GM18873 (cell line): ENCODE measurements at regions not wholly inside any gene's neighbourhood (a gene's known extent, or its start where the extent isn't known, plus 50 kb on each side); places are given as distances from the start of the nearest gene placed in this dataset.

ENCODE experiments used
- ATAC-seq: cut with Tn5 transposase; IDR thresholded peaks from one replicate; pipeline ENCODE4 v1.9.1; 2021; ENCODE audit warnings: mild to moderate bottlenecking, moderate library complexity, moderate number of reproducible peaks; ENCODE audit not compliant: unreplicated experiment, low FRiP score

GRCh38 chr3:99388780-99389179, 249.6 kb upstream of the COL8A1 start:
- ATAC-seq: no peak

- ATAC-seq: no peak
These were observed 253.8 kb upstream of the COL8A1 start for GRCh38 chr3:99384596-99384995.

DNA sequence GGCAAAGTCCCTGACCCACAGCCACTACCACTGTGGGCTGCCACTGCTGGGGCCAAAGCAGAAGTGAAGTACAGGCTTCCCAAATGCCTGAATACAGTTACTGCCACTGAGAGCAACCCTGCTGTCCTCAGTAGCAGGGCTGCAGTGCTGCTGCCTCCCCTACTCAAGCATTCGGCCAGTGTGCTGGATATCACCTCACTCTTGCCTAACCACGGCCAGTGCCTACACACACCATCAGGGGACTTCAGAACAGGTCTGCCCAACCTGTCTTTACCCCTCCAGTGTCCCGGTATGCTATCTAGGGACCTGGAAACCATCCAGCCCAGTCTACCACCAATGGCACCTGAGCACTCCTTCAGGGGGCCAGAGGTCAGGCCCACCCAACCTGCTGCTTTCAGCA, 261.5 kb upstream of the COL8A1 start:
- no peak for ATAC-seq

DNA sequence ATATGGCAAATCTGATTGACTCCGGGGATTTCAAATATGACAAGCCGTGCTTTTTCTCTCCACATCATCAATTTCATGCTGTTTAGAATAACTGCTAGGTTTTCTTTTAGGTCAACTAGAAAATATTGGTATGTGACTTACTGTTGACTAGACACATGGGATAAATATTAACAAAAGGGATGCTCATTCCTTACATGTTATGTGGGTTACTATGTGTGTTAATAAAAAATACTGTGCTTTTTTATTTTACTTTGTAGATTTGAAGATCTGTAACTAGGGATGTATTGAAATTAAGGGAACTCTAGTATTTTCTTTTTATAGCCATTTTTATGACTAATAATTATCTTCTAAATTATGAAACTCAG, 264.6 kb upstream of the COL8A1 start:
- ATAC-seq: no peak

DNA sequence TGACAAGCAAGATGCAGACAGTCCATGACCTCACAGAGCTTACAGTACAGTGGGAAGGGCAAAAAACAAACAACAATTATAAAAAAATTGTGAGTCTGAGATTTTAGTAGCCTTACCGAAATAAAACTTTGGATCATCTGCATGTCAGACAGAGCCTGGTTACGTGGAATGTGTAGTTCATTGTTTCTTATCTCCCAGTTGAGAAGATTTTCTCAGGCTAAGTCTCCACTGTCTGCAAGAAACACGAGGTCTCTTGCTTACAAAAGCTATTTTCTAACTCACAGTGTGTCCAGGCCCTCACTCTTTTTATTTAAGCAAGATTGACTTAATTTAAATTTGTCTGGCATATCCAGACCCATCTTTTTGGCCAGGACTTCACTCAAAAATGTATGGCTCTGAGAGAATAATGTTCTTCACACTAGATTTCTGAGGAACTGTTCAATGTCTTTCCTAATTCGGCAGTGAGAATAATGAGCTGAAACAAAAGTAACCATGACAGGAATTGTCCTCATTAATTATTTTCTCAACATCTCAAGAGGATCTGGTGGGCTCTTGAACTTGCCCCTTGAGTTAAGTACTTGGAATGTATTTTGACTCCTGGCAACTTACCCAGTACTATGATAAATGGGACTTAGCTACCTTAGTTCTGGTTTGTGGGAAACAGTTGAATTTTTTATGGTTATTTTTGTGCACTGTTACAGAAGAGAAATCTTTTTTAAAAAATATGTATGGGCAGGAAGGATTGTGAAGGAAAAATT, 265.1 kb upstream of the COL8A1 start:
- ATAC-seq: no peak

DNA sequence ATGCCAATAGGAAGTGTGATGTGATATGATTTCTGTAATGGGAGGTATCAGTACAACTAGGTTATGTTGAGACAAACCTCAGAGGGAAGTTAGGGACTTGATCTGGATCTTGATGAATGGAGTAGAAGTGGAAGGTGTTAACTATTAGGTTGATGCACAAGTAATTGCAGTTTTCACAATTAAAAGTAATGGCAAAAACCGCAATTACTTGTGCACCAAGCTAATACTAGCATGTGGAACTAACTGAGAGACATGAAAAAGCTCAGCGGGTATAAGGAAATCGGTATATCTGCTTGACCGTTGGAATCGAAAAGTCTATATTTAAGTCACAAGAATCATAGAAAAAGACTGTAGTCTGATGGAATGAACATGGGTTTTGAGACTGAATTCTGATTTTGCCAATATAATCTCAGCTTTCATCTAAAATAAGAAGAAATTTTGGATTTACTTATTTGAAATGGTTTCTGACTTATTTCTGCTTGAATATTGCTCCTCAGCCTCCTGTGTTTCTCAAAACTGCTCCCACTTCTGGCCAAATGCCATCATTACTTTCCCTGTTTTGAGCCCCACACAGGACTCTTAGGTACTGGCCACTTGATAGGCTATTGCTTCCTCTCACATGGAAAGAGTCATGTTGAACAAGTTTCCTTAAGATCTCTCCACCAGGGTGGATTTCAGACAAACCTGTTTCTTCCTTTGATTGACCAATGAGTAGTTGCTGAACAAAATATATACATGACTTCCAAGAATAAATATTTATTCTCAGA, 271.5 kb upstream of the COL8A1 start:
- no peak for ATAC-seq

DNA sequence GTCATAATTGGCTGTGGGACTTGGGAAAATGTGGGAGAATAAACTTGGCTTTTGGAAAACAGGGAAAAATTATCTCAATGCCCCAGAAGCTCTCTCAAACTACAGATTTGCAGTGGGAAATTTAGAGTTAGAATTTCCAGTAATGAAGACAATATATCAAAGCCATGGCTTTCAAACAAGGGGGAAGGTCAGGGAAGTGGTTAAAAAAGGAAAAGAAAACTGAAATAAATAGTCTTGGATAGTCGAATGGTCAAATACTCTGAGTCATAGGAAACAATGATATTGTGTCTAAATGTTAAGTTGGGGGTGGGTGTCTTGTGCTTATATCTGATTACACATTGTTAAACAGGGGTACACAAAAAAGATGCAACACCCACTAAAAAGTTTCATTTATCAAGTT, 272.4 kb upstream of the COL8A1 start:
- no peak for ATAC-seq

DNA sequence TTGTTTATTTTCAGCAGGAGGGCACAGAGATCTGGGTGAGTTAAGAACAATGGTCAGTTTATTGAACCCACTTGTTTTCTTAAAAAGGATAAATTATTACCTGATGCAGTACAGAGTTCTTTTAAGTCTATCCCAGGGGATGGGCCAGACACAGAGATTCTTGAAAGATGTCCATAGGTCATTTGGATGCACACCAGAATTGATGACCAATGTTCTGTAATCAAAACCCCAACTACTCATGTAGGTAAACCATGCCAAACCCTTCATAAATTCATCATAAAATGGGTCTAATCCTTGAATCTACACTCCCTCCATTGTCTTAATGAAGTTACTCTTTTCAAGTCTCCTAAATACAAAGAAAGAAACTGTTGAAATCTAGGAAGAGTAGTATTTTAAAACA, 273.0 kb upstream of the COL8A1 start:
- no peak for ATAC-seq

DNA sequence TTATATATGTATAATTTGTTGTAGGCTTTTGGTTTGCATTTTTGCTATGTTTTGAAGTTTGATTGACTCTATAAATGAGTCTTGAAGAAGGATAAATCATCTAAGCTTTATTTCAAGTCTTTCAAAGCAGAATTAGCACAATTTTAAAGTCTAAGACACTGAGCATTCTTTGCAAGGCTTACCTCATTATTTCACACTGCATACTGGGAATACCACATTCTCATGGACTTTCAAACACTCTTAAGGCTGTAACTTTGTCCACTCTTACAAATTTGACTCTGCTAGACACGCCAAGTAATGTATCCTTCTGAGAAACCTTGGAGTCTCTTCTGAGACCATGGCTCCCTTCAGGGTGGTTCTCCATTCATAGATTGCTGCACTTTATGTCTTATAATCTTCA, 281.3 kb upstream of the COL8A1 start:
- ATAC-seq: no peak

GRCh38 chr3:99356696-99357095, 281.7 kb upstream of the COL8A1 start:
- no peak for ATAC-seq

DNA sequence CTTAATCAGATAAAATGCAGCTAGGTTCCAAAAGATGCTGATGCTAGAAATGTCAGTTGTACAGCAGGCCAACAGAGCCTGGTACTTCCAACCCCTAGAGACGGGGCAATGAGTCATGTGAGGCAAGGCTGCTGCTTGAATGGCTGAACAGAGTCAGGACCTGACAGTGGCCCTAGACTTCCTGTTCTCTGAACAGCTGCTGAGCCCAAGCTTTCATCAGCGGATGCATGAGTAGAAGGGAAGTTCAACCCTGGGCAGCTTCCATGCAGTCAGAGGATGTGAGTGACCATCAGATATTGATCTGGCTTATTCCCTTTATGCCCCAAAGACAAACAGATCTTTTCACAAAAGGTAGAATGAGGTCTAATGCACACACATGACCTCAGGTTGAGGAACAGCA, 282.9 kb upstream of the COL8A1 start:
- no peak for ATAC-seq

GRCh38 chr3:99352811-99353210, 285.6 kb upstream of the COL8A1 start:
- ATAC-seq: no peak

- ATAC-seq: no peak
These were observed 287.3 kb upstream of the COL8A1 start for GRCh38 chr3:99351122-99351521.

- ATAC-seq: no peak
These were observed 289.9 kb upstream of the COL8A1 start for GRCh38 chr3:99348451-99348850.

DNA sequence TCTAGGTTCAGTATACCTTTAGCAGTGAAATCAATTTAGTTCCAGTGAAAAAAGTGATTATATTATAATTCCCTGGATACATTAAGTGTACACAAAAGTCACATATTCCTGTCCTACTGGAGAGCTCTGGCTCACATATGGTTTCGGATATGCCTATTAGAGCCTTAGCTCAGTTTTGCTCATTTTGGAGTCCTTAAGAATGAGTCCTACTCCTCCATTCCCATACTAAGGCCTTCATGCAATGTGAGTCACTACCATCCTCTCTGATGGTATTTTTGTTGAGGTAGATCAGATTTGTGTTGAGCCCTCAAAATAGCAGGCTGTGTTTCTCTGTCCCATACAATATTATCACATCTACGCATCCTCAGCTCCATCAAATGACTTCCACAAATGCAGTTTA, 294.2 kb upstream of the COL8A1 start:
- no peak for ATAC-seq

GRCh38 chr3:99342383-99342782, 296.0 kb upstream of the COL8A1 start:
- no peak for ATAC-seq

GRCh38 chr3:99339222-99339621, 299.2 kb upstream of the COL8A1 start:
- ATAC-seq: no peak

DNA sequence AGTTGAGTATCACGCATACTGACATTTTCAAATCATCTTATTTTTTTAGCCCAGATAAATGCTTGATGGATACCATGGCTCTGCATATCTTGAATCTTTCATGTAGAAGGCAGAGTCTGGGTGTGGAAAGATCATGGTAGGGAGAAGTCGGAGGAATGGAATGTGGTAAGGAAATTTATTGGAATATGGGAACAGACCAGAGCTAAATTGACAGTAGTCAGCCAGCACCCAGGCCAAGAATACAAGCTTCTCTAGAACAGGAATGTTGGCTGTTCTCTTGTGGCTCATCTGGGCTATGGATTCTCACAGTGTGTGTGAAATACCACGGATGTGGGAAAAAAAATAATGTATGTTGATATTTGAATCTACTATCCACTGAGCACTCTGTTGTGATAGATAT, 305.7 kb upstream of the COL8A1 start:
- no peak for ATAC-seq

GRCh38 chr3:99332276-99332675, 306.1 kb upstream of the COL8A1 start:
- no peak for ATAC-seq

DNA sequence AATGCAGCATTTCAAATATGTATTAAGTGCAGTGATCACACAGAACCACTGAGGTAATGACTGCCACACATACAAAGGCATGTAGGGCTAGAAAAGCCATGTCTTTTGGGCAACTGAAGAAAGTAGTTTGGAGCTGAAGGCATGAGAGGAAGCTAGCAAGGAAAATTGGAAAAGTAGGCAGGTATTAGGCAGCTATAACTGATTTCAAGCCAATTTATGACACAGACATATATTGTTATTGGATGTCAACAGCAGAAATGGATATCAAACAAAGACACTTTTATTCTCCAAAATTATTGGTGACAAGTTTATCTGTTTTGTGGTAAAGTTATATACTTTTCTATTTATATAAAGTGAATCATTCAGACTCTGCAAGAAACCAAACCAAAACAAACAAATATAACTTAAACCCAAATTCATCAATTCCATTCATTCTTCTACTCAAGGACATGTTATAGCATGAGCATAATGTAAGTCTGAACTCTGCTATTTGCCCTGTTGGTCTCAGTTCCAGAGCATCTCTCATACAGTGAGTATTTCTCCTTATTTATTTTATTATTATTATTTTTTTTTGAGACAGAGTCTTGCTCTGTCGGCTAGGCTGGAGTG, 307.4 kb upstream of the COL8A1 start:
- ATAC-seq: no peak

DNA sequence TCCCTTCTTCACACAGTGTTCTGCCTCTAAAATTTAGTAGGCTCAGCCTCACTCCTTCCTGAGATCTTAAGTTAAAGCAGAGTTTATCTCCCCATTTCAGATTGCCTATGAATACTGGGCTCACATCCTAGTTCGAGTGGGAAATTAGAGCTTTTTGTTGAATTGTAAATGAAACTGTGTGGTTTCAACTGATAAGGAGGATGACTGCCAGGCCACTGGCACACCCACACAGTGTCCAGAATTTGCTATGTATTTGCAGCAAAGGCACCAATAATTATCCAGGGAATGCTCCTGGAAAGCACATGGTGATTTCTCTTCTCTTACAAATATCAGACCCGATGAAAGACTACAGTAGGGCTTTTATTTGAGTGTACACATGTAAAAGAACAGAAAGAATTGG, 308.1 kb upstream of the COL8A1 start:
- no peak for ATAC-seq

- no peak for ATAC-seq
These were observed 313.0 kb upstream of the COL8A1 start for GRCh38 chr3:99325402-99325801.
